MM.1S (cell line): ENCODE measurements at regions not wholly inside any gene's neighbourhood (a gene's known extent, or its start where the extent isn't known, plus 50 kb on each side); places are given as distances from the start of the nearest gene placed in this dataset.

ENCODE experiments used
- DNase-seq: peaks from one replicate; pipeline ENCODE4 v3.0.0-alpha.2; 2015
- H2AFZ ChIP-seq: fragments of 300-600 bp; sonication (generic); 2 replicates; pipeline ENCODE4 v1.6.0; 2016; ENCODE audit warnings: antibody characterized with exemption, low read length
- H3F3A ChIP-seq: fragments of 300-600 bp; sonication (generic); 2 replicates; pipeline ENCODE4 v1.6.1; 2016; ENCODE audit warnings: mild to moderate bottlenecking, antibody characterized with exemption, low read length, moderate library complexity, mixed read lengths; ENCODE audit not compliant: insufficient read depth
- H3K27ac ChIP-seq: fragments of 300-600 bp; sonication (generic); 2 replicates; pipeline ENCODE4 v1.5.1; 2016; ENCODE audit warnings: mild to moderate bottlenecking, low read length
- H3K27me3 ChIP-seq: fragments of 300-600 bp; sonication (generic); replicated peaks from 2 replicates; pipeline ENCODE4 v1.6.0; 2016; ENCODE audit warnings: low read length; ENCODE audit not compliant: insufficient read depth
- H3K36me3 ChIP-seq: fragments of 300-600 bp; sonication (generic); replicated peaks from 2 replicates; pipeline ENCODE4 v1.6.1; 2016; ENCODE audit warnings: mild to moderate bottlenecking, low read length, mixed read lengths; ENCODE audit not compliant: insufficient read depth
- H3K4me1 ChIP-seq: fragments of 300-600 bp; sonication (generic); 2 replicates; pipeline ENCODE4 v1.6.1; 2016; ENCODE audit warnings: low read length, mixed read lengths
- H3K4me2 ChIP-seq: fragments of 300-600 bp; sonication (generic); 2 replicates; pipeline ENCODE4 v1.6.0; 2016; ENCODE audit warnings: low read depth, low read length
- H3K4me3 ChIP-seq: fragments of 300-600 bp; sonication (generic); 2 replicates; pipeline ENCODE4 v1.5.1; 2016; ENCODE audit warnings: low read length, mixed read lengths
- H3K79me2 ChIP-seq: fragments of 300-600 bp; sonication (generic); 2 replicates; pipeline ENCODE4 v1.6.1; 2016; ENCODE audit warnings: mixed run types, low read length, mixed read lengths
- H3K9ac ChIP-seq: fragments of 300-600 bp; sonication (generic); 2 replicates; pipeline ENCODE4 v1.6.1; 2016; ENCODE audit warnings: low read length, mixed read lengths
- H3K9me2 ChIP-seq: fragments of 300-600 bp; sonication (generic); replicated peaks from 2 replicates; pipeline ENCODE4 v1.6.1; 2016; ENCODE audit warnings: mild to moderate bottlenecking, low read length, mixed read lengths; ENCODE audit not compliant: insufficient read depth
- H3K9me3 ChIP-seq: fragments of 300-600 bp; sonication (generic); replicated peaks from 2 replicates; pipeline ENCODE4 v1.6.1; 2016; ENCODE audit warnings: mild to moderate bottlenecking, low read length, mixed read lengths; ENCODE audit not compliant: insufficient read depth
- H4K20me1 ChIP-seq: fragments of 300-600 bp; sonication (generic); 2 replicates; pipeline ENCODE4 v1.6.1; 2016; ENCODE audit warnings: mild to moderate bottlenecking, low read length, moderate library complexity, mixed read lengths; ENCODE audit not compliant: insufficient read depth
- EZH2 ChIP-seq: fragments of 300-600 bp; sonication (generic); optimal IDR thresholded peaks from 2 replicates; pipeline ENCODE3; 2017; ENCODE audit warnings: low read depth, mild to moderate bottlenecking, antibody characterized with exemption, low read length, mixed read lengths
- EZH2phosphoT487 ChIP-seq: fragments of 300-600 bp; sonication (generic); IDR thresholded peaks from 2 replicates; pipeline ENCODE4 v1.6.1; 2018; ENCODE audit warnings: antibody characterized with exemption, low read length
- TF ChIP-seq, protein P1 (sequence below): fragments of 300-600 bp; sonication (generic); IDR thresholded peaks from 2 replicates; pipeline ENCODE4 v1.5.1; 2016; ENCODE audit warnings: antibody characterized with exemption, low read length, mixed read lengths

DNA sequence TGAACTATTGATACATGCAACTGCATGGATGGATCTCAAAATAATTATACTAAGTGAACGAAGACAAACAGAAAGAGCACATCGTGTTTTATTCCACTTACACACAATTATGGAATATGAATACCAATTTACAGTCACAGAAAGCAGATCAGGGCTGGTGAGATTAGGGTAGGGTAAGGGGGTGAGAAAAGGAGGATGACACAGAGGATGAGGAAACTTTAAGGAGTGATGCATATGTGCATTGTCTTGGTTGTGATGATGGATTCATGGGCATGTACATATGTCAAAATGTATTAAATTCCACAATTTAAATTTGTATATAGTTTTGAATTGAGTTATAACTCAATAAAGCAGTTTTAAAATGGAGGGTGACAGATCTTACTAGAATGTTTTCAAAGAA is 548.9 kb downstream of the PYDC2 start:
- Histone ChIP-seq H3K9me3 (no peaks in the 10 kb centered on the region), H3K9ac (no peak overlapping the region), H3K27ac (no peak overlapping the region), H3K36me3 (no peaks in the 10 kb centered on the region), H4K20me1 (no peaks in the 10 kb centered on the region), H3K9me2 (no peaks in the 10 kb centered on the region), H3K27me3 (no peaks in the 10 kb centered on the region), H3K4me2 (no peak overlapping the region), H2AFZ (no peak overlapping the region), H3K4me1 (no peaks in the 10 kb centered on the region), H3F3A (no peaks in the 10 kb centered on the region), H3K4me3 (no peak overlapping the region), H3K79me2 (no peaks in the 10 kb centered on the region)
- DNase-seq = no peak
- TF ChIP-seq, protein P1, sequence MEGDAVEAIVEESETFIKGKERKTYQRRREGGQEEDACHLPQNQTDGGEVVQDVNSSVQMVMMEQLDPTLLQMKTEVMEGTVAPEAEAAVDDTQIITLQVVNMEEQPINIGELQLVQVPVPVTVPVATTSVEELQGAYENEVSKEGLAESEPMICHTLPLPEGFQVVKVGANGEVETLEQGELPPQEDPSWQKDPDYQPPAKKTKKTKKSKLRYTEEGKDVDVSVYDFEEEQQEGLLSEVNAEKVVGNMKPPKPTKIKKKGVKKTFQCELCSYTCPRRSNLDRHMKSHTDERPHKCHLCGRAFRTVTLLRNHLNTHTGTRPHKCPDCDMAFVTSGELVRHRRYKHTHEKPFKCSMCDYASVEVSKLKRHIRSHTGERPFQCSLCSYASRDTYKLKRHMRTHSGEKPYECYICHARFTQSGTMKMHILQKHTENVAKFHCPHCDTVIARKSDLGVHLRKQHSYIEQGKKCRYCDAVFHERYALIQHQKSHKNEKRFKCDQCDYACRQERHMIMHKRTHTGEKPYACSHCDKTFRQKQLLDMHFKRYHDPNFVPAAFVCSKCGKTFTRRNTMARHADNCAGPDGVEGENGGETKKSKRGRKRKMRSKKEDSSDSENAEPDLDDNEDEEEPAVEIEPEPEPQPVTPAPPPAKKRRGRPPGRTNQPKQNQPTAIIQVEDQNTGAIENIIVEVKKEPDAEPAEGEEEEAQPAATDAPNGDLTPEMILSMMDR = no peak
- no peak for TF ChIP-seq EZH2
- no peak for TF ChIP-seq EZH2phosphoT487

DNA sequence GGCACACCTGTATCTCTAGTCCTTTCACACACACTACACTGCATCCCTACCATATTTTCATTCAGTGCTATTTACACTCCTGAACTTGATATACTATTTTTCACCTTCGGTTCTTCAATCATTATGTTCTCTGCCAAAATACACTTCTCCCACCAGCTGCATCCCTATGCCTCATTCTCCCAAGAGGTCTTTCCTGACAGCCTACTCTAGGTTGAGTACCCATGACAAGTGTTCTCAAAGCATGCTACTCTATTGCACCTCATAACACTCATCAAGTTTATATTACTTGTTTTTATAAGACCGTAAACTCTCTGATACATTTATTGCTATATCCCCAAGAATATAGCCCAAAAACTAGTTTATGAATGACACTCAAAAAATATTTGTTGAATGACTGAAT is 549.5 kb downstream of the PYDC2 start:
- no peaks in the 10 kb centered on the region for H3F3A ChIP-seq
- H3K4me2 ChIP-seq = no peak overlapping the region
- no peak overlapping the region for H3K27ac ChIP-seq
- H3K36me3 ChIP-seq = no peaks in the 10 kb centered on the region
- no peak overlapping the region for H3K9ac ChIP-seq
- H3K9me2 ChIP-seq = no peaks in the 10 kb centered on the region
- H4K20me1 ChIP-seq = no peaks in the 10 kb centered on the region
- TF ChIP-seq, protein P1 = no peak
- TF ChIP-seq EZH2 (no peak), EZH2phosphoT487 (no peak)
- no peaks in the 10 kb centered on the region for H3K9me3 ChIP-seq
- DNase-seq = no peak
- H3K4me1 ChIP-seq = no peaks in the 10 kb centered on the region
- no peaks in the 10 kb centered on the region for H3K27me3 ChIP-seq
- H3K4me3 ChIP-seq = no peak overlapping the region
- no peaks in the 10 kb centered on the region for H3K79me2 ChIP-seq
- H2AFZ ChIP-seq = no peak overlapping the region

DNA sequence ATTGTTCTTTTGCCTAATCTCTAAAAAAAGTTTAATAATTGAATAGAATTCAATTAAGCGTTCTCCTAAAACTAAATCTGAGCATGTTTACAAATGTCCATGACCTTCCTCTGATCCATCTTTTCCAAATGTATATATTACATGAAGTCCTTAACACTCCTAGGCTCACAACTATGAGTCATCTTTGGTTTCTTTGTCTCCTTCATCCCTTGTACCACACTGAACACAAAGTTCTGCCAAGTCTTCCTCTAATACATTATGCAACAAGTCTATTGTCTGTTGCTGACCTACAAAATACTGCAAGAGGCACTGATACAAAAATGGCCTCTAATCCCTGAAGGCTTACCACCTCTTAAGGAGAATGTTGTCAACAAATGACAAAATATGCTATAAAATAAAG is 550.2 kb downstream of the PYDC2 start:
- H3K4me2 ChIP-seq = no peak overlapping the region
- no peaks in the 10 kb centered on the region for H3K9me3 ChIP-seq
- no peaks in the 10 kb centered on the region for H3K79me2 ChIP-seq
- no peaks in the 10 kb centered on the region for H3K36me3 ChIP-seq
- no peaks in the 10 kb centered on the region for H3K27me3 ChIP-seq
- H3K4me3 ChIP-seq = no peak overlapping the region
- no peak for TF ChIP-seq EZH2phosphoT487
- TF ChIP-seq EZH2 = no peak
- TF ChIP-seq, protein P1 = no peak
- no peak for DNase-seq
- H2AFZ ChIP-seq = no peak overlapping the region
- H3K27ac ChIP-seq = no peak overlapping the region
- no peaks in the 10 kb centered on the region for H4K20me1 ChIP-seq
- no peaks in the 10 kb centered on the region for H3K4me1 ChIP-seq
- H3F3A ChIP-seq = no peaks in the 10 kb centered on the region
- H3K9me2 ChIP-seq = no peaks in the 10 kb centered on the region
- no peak overlapping the region for H3K9ac ChIP-seq
